ENCODE measurements at regions not wholly inside any gene's neighbourhood (a gene's known extent, or its start where the extent isn't known, plus 50 kb on each side); places are given as distances from the start of the nearest gene placed in this dataset.

GRCh38 chr7:130936202-130936931 lies 202.4 kb upstream of the KLF14 start:
- TF ChIP-seq, protein P1, sequence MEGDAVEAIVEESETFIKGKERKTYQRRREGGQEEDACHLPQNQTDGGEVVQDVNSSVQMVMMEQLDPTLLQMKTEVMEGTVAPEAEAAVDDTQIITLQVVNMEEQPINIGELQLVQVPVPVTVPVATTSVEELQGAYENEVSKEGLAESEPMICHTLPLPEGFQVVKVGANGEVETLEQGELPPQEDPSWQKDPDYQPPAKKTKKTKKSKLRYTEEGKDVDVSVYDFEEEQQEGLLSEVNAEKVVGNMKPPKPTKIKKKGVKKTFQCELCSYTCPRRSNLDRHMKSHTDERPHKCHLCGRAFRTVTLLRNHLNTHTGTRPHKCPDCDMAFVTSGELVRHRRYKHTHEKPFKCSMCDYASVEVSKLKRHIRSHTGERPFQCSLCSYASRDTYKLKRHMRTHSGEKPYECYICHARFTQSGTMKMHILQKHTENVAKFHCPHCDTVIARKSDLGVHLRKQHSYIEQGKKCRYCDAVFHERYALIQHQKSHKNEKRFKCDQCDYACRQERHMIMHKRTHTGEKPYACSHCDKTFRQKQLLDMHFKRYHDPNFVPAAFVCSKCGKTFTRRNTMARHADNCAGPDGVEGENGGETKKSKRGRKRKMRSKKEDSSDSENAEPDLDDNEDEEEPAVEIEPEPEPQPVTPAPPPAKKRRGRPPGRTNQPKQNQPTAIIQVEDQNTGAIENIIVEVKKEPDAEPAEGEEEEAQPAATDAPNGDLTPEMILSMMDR (IDR thresholded peaks at IDR 0.05): no peak
- ATAC-seq (ENCODE audit: low FRiP score): no peak
- no peak for DNase-seq (ENCODE audit: low spot score)

DNA sequence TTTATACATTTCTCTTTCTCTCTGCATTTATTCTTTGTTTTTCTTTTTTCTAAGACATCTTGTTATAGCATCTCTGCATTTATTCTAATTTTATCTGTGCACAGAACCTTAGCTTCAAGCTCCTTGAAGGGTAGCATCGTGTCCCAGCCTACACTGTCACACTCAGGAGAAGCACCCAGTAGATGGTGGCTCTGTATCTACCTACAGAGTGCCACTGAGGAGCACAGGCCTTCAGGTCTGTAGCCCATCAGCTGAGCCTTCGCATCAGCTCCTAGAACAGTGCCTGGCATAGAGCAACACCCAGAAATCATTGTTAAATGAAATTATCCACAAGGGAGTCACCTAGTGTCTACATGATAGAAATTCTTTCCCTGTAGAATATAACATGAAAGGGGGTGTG lies 203.0 kb upstream of the KLF14 start:
- TF ChIP-seq, protein P1 (IDR thresholded peaks at IDR 0.05): no peak
- no peak for DNase-seq (ENCODE audit: low spot score)

GRCh38 chr7:130937830-130938229 lies 203.8 kb upstream of the KLF14 start:
- ATAC-seq (ENCODE audit: low FRiP score) (no peak), DNase-seq (ENCODE audit: low spot score) (no peak)
- TF ChIP-seq, protein P1 (IDR thresholded peaks at IDR 0.05): no peak

More for the DNA sequence above, 203.0 kb upstream of the KLF14 start:
- ATAC-seq (ENCODE audit: low FRiP score): no peak

GRCh38 chr7:130938661-130939060 lies 204.7 kb upstream of the KLF14 start:
- TF ChIP-seq, protein P1 (IDR thresholded peaks at IDR 0.05): no peak
- DNase-seq (ENCODE audit: low spot score): no peak

DNA sequence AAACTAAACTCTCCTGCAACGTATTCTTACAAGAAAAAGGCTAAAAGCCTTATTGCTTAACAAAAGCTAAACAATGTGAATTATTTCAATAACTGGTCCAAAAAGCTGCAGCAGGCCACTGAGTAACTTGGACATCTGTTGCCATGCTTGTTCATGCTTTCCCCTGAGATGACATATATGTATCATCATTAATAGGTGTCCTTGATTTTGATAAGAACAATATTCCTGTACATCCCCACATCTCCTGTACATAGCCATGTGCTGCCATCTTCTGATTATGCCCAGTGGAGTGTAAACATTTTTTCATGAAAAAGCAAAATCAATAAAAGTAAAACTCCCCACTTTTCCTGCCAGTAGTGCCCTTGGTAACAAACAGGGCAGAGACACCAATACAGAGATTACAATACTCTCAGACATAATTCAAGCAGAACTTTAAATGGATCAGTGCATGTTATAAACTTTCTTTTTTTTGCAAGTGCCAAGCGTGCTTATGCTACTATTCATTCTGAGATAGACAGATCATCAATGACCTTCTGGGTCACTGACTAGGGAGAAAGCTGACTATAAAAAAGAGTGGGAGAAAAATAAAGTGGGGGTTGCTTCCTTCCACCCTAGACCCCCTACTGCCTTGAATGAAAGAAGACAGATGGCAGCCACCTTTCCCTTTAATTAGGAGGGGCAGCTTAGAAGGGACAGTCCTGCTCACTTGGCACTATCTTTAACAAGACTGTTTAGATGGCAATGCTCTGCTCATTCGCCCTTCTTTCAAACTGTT lies 205.5 kb upstream of the KLF14 start:
- ATAC-seq (ENCODE audit: low FRiP score): no peak
- TF ChIP-seq, protein P1 (IDR thresholded peaks at IDR 0.05): no peak
- DNase-seq (ENCODE audit: low spot score): no peak

More at GRCh38 chr7:130938661-130939060, 204.7 kb upstream of the KLF14 start:
- no peak for ATAC-seq (ENCODE audit: low FRiP score)

GRCh38 chr7:130940326-130940725 lies 206.3 kb upstream of the KLF14 start:
- DNase-seq (ENCODE audit: low spot score): no peak
- no peak for ATAC-seq (ENCODE audit: low FRiP score)

More at GRCh38 chr7:130940326-130940725, 206.3 kb upstream of the KLF14 start:
- TF ChIP-seq, protein P1 (IDR thresholded peaks at IDR 0.05): no peak

All from omental fat pad (tissue), 3 donors.